IPS-20b (cell line): ENCODE measurements at regions not wholly inside any gene's neighbourhood (a gene's known extent, or its start where the extent isn't known, plus 50 kb on each side); places are given as distances from the start of the nearest gene placed in this dataset.

Source experiments
- H3K27ac ChIP-seq: one replicate; pipeline ENCODE4 v1.5.1; 2013; ENCODE audit warnings: low read length
- H3K27me3 ChIP-seq: 2 replicates; pipeline ENCODE4 v1.6.1; 2013; ENCODE audit warnings: mild to moderate bottlenecking, low read length, inconsistent platforms; ENCODE audit not compliant: insufficient read depth
- H3K36me3 ChIP-seq: 2 replicates; pipeline ENCODE4 v1.6.1; 2013; ENCODE audit warnings: low read depth, mild to moderate bottlenecking, inconsistent platforms, low read length, moderate library complexity; ENCODE audit not compliant: insufficient read depth
- H3K4me1 ChIP-seq: 2 replicates; pipeline ENCODE4 v1.6.1; 2013; ENCODE audit warnings: mild to moderate bottlenecking, control low read depth, inconsistent platforms, low read length, moderate library complexity; ENCODE audit not compliant: insufficient read depth
- H3K4me3 ChIP-seq: 2 replicates; pipeline ENCODE4 v1.5.1; 2013; ENCODE audit warnings: mild to moderate bottlenecking, low read length, inconsistent platforms
- H3K9ac ChIP-seq: 2 replicates; pipeline ENCODE4 v1.6.1; 2013; ENCODE audit warnings: low read depth, mild to moderate bottlenecking, inconsistent platforms, low read length, moderate library complexity
- H3K9me3 ChIP-seq: 2 replicates; pipeline ENCODE4 v1.6.1; 2013; ENCODE audit warnings: mild to moderate bottlenecking, low read depth, low read length, inconsistent platforms; ENCODE audit not compliant: insufficient read depth

GRCh38 chr14:62101189-62101588, 339.0 kb downstream of the SNAPC1 start:
- H3K4me1 ChIP-seq = no peaks in the 10 kb centered on the region
- no peaks in the 10 kb centered on the region for H3K9me3 ChIP-seq
- H3K27me3 ChIP-seq = no peaks in the 10 kb centered on the region
- no peaks in the 10 kb centered on the region for H3K36me3 ChIP-seq
- no peak overlapping the region for H3K9ac ChIP-seq
- no peak overlapping the region for H3K27ac ChIP-seq
- no peak overlapping the region for H3K4me3 ChIP-seq

- no peak overlapping the region for H3K27ac ChIP-seq
- H3K4me3 ChIP-seq = no peak overlapping the region
- H3K9me3 ChIP-seq = no peaks in the 10 kb centered on the region
- no peaks in the 10 kb centered on the region for H3K4me1 ChIP-seq
- no peak overlapping the region for H3K9ac ChIP-seq
- no peaks in the 10 kb centered on the region for H3K36me3 ChIP-seq
- H3K27me3 ChIP-seq = no peaks in the 10 kb centered on the region
These were observed 339.6 kb downstream of the SNAPC1 start for GRCh38 chr14:62101673-62102348.

GRCh38 chr14:62102349-62102725, 340.1 kb downstream of the SNAPC1 start:
- Histone ChIP-seq H3K36me3 (no peaks in the 10 kb centered on the region), H3K4me1 (no peaks in the 10 kb centered on the region), H3K9me3 (no peaks in the 10 kb centered on the region), H3K27ac (no peak overlapping the region), H3K27me3 (no peaks in the 10 kb centered on the region), H3K9ac (no peak overlapping the region), H3K4me3 (no peak overlapping the region)

- H3K36me3 ChIP-seq = no peaks in the 10 kb centered on the region
- no peaks in the 10 kb centered on the region for H3K9me3 ChIP-seq
- no peak overlapping the region for H3K9ac ChIP-seq
- H3K27ac ChIP-seq = no peak overlapping the region
- no peaks in the 10 kb centered on the region for H3K4me1 ChIP-seq
- H3K27me3 ChIP-seq = no peaks in the 10 kb centered on the region
- H3K4me3 ChIP-seq = no peak overlapping the region
These were observed 341.2 kb downstream of the SNAPC1 start for GRCh38 chr14:62103464-62103863.

GRCh38 chr14:62110941-62111340, 348.7 kb downstream of the SNAPC1 start:
- H3K27me3 ChIP-seq = peaks cover 17% of the 10 kb centered on the region
- no peak overlapping the region for H3K27ac ChIP-seq
- no peaks in the 10 kb centered on the region for H3K9me3 ChIP-seq
- no peaks in the 10 kb centered on the region; the same call in 1 of the 2 replicates for H3K4me1 ChIP-seq
- no peak overlapping the region for H3K9ac ChIP-seq
- no peaks in the 10 kb centered on the region for H3K36me3 ChIP-seq
- H3K4me3 ChIP-seq = no peak overlapping the region

- Histone ChIP-seq H3K9me3 (no peaks in the 10 kb centered on the region), H3K27me3 (peaks cover 54% of the 10 kb centered on the region), H3K4me1 (peaks cover 7% of the 10 kb centered on the region; the same call in 1 of the 2 replicates), H3K4me3 (peak overlapping the region; percentile 73), H3K9ac (no peak overlapping the region; the same call in 1 of the 2 replicates), H3K36me3 (no peaks in the 10 kb centered on the region), H3K27ac (no peak overlapping the region)
These were observed 355.0 kb downstream of the SNAPC1 start for GRCh38 chr14:62117010-62117750.

GRCh38 chr14:62117751-62118105, 355.5 kb downstream of the SNAPC1 start:
- Histone ChIP-seq H3K4me1 (peaks cover 7% of the 10 kb centered on the region; the same call in 1 of the 2 replicates), H3K4me3 (peak overlapping the region; percentile 73), H3K27me3 (peaks cover 54% of the 10 kb centered on the region), H3K27ac (no peak overlapping the region), H3K36me3 (no peaks in the 10 kb centered on the region), H3K9me3 (no peaks in the 10 kb centered on the region), H3K9ac (no peak overlapping the region)

GRCh38 chr14:62118461-62118860, 356.2 kb downstream of the SNAPC1 start:
- no peak overlapping the region for H3K4me3 ChIP-seq
- H3K9ac ChIP-seq = no peak overlapping the region
- H3K36me3 ChIP-seq = no peaks in the 10 kb centered on the region
- no peaks in the 10 kb centered on the region for H3K9me3 ChIP-seq
- H3K27ac ChIP-seq = no peak overlapping the region
- H3K27me3 ChIP-seq = peaks cover 54% of the 10 kb centered on the region
- H3K4me1 ChIP-seq = peaks cover 7% of the 10 kb centered on the region; the same call in 1 of the 2 replicates

- peaks cover 7% of the 10 kb centered on the region; the same call in 1 of the 2 replicates for H3K4me1 ChIP-seq
- H3K9me3 ChIP-seq = no peaks in the 10 kb centered on the region
- no peak overlapping the region for H3K27ac ChIP-seq
- H3K36me3 ChIP-seq = no peaks in the 10 kb centered on the region
- H3K27me3 ChIP-seq = peaks cover 54% of the 10 kb centered on the region
- H3K4me3 ChIP-seq = no peak overlapping the region
- H3K9ac ChIP-seq = no peak overlapping the region
These were observed 356.7 kb downstream of the SNAPC1 start for GRCh38 chr14:62118871-62119270.

- no peak overlapping the region for H3K4me3 ChIP-seq
- H3K27ac ChIP-seq = no peak overlapping the region
- peaks cover 10% of the 10 kb centered on the region for H3K27me3 ChIP-seq
- H3K9me3 ChIP-seq = no peaks in the 10 kb centered on the region
- no peaks in the 10 kb centered on the region for H3K4me1 ChIP-seq
- H3K36me3 ChIP-seq = no peaks in the 10 kb centered on the region
- H3K9ac ChIP-seq = no peak overlapping the region
These were observed 361.7 kb downstream of the SNAPC1 start for GRCh38 chr14:62123961-62124360.

- Histone ChIP-seq H3K9ac (no peak overlapping the region), H3K4me1 (no peaks in the 10 kb centered on the region), H3K4me3 (no peak overlapping the region), H3K27ac (no peak overlapping the region), H3K9me3 (no peaks in the 10 kb centered on the region), H3K36me3 (no peaks in the 10 kb centered on the region), H3K27me3 (no peaks in the 10 kb centered on the region; the same call in 1 of the 2 replicates)
These were observed 363.6 kb downstream of the SNAPC1 start for GRCh38 chr14:62125793-62126192.

- H3K9ac ChIP-seq = no peak overlapping the region
- H3K36me3 ChIP-seq = no peaks in the 10 kb centered on the region
- no peak overlapping the region for H3K4me3 ChIP-seq
- H3K27ac ChIP-seq = no peak overlapping the region
- no peaks in the 10 kb centered on the region for H3K27me3 ChIP-seq
- no peaks in the 10 kb centered on the region for H3K9me3 ChIP-seq
- no peaks in the 10 kb centered on the region for H3K4me1 ChIP-seq
These were observed 364.8 kb downstream of the SNAPC1 start for GRCh38 chr14:62126879-62127478.
